ENCODE measurements at regions not wholly inside any gene's neighbourhood (a gene's known extent, or its start where the extent isn't known, plus 50 kb on each side); places are given as distances from the start of the nearest gene placed in this dataset.

DNA sequence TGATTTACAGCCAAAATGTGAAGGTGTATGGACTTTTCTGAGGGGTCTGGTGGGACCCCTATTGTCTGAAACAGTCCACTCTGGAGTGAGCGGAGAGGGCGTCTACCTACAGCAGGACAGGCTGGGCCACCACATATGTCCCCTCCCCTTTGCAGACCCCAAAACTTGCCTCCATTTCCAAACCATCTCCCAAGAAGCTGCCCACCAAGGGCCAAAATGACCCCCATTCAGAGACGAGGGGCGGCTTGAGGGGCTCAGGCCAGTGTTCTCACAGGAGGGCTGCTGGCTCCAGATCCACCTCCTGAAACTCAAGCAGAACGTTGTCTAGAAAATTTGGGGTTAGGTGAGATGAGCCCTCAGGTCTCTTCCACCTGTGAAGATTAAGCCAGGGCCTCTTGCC is 161.1 kb upstream of the SALL3 start:
- no peak for TF ChIP-seq POLR2A (IDR thresholded peaks at IDR 0.05)
- no peak for TF ChIP-seq POLR2AphosphoS5 (IDR thresholded peaks at IDR 0.05)
- TF ChIP-seq, protein P1, sequence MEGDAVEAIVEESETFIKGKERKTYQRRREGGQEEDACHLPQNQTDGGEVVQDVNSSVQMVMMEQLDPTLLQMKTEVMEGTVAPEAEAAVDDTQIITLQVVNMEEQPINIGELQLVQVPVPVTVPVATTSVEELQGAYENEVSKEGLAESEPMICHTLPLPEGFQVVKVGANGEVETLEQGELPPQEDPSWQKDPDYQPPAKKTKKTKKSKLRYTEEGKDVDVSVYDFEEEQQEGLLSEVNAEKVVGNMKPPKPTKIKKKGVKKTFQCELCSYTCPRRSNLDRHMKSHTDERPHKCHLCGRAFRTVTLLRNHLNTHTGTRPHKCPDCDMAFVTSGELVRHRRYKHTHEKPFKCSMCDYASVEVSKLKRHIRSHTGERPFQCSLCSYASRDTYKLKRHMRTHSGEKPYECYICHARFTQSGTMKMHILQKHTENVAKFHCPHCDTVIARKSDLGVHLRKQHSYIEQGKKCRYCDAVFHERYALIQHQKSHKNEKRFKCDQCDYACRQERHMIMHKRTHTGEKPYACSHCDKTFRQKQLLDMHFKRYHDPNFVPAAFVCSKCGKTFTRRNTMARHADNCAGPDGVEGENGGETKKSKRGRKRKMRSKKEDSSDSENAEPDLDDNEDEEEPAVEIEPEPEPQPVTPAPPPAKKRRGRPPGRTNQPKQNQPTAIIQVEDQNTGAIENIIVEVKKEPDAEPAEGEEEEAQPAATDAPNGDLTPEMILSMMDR (IDR thresholded peaks at IDR 0.05): no peak
